ENCODE measurements at regions not wholly inside any gene's neighbourhood (a gene's known extent, or its start where the extent isn't known, plus 50 kb on each side); places are given as distances from the start of the nearest gene placed in this dataset.

DNA sequence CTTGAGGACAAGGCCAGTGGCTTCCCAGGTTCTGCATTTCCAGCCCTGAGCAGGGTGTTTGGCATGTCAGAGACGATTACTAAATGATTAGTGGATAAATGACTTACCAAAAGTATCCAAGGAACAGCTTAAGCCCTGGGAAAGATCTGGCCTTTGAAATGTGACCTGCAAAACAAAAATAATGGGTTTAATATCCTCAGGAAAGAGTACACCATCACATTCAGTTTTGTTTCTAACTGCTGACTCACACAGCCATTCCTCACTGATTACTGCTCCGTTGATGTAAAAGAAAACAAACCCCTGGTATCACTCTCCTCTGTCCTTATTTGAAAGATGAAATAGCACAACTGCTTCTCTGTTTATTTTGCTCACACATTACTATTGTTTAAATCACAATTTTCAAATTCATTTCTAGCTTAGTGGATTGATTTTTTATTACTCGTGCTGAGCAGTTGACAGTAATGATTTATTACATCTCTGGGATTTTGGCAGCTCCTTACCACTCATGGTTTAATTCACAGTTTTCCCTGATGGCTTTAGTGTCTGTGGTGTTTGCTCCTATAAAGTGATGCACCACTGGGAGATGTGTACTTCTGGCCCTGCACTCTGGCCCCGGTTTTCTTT lies 117.0 kb downstream of the CBLL2 start:
- H3K9me3 ChIP-seq (replicated peaks in 1 of 3): no peaks in the 10 kb centered on the region
- peak in 1 of 7 donors; percentile 4 for DNase-seq
- no peak for TF ChIP-seq POLR2A (IDR thresholded peaks at IDR 0.05)
- TF ChIP-seq, protein P1, sequence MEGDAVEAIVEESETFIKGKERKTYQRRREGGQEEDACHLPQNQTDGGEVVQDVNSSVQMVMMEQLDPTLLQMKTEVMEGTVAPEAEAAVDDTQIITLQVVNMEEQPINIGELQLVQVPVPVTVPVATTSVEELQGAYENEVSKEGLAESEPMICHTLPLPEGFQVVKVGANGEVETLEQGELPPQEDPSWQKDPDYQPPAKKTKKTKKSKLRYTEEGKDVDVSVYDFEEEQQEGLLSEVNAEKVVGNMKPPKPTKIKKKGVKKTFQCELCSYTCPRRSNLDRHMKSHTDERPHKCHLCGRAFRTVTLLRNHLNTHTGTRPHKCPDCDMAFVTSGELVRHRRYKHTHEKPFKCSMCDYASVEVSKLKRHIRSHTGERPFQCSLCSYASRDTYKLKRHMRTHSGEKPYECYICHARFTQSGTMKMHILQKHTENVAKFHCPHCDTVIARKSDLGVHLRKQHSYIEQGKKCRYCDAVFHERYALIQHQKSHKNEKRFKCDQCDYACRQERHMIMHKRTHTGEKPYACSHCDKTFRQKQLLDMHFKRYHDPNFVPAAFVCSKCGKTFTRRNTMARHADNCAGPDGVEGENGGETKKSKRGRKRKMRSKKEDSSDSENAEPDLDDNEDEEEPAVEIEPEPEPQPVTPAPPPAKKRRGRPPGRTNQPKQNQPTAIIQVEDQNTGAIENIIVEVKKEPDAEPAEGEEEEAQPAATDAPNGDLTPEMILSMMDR (IDR thresholded peaks at IDR 0.05): no peak
- no peak overlapping the region for H3K27ac ChIP-seq
- no peaks in the 10 kb centered on the region for H3K27me3 ChIP-seq
- 6 to 43% (median 24%) methylated on average over 4 of the region's 4 CpGs for WGBS, 4 donors
- intact Hi-C loops (cut with DNase I): no loop called here
- no peak overlapping the region for H3K4me3 ChIP-seq
- no peaks in the 10 kb centered on the region for H3K4me1 ChIP-seq (replicated peaks in 1 of 2)
- no peaks in the 10 kb centered on the region for H3K36me3 ChIP-seq (replicated peaks in 1 of 2)

DNA sequence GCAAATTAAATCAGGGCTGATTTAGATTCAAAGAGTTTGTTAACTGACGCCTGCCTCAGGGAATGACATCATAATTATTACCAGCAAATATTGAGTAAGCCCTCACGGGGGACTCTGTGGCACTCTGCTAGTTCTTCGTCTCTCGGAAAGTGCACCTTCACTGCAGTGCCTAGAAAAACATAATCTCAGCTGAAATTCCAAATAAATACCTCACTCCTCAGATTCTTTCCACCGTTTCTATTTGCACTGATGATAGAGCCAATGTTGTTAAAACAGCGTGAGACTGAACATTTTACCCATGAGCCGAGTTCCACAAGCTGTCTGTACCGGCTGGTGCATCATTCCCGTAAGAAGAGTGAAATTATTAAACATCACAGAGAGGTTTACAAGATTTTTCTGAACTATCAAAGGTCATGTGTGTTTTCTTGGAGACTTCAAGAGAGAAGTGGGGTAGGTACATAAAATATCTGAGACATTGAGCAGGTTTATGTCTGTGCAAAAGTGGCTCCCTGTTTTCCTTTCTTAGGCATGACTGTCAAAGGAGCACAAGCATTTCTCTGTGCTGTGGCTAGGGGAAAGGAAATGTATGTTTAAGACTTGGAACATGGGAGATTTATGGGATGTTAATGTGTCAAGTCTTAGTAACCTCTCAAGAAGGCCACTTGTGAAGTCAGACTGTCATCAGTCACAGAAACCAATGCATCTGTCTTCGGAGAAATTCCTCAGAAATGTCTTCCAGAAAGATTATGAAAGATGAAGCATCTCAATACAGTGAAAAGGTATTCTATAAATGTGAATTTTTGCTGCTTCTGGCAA lies 119.6 kb downstream of the CBLL2 start:
- TF ChIP-seq POLR2A (IDR thresholded peaks at IDR 0.05): no peak
- TF ChIP-seq, protein P1 (IDR thresholded peaks at IDR 0.05): no peak
- no peak for DNase-seq
- Histone ChIP-seq H3K36me3 (replicated peaks in 1 of 2) (no peaks in the 10 kb centered on the region), H3K27ac (no peak overlapping the region), H3K27me3 (no peaks in the 10 kb centered on the region), H3K9me3 (replicated peaks in 1 of 3) (no peaks in the 10 kb centered on the region), H3K4me1 (replicated peaks in 1 of 2) (no peaks in the 10 kb centered on the region), H3K4me3 (no peak overlapping the region)
- intact Hi-C loops (cut with DNase I): no loop called here
- 62 to 68% (median 64%) methylated on average over 10 of the region's 10 CpGs for WGBS, 4 donors

DNA sequence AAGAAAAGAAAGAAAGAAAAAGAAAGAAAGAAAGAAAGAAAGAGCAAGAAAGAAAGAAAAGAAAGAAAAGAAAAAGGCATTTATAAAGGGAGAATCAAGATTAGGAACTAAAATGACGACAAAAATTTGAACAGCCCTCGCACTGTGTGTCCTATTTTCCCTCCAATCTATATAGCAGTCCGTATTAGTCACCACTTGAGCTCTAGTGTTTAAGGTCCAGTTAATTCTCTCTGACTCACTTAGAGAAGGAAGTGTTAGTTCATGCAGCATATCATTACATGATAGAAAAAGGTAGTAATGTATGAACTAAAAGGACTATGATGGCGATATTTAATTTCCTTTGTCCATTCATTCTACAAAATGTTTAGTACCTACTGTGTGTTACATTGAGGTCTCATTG lies 122.7 kb downstream of the CBLL2 start:
- H3K4me1 ChIP-seq (replicated peaks in 1 of 2): no peaks in the 10 kb centered on the region
- no peak overlapping the region for H3K4me3 ChIP-seq
- no peak for DNase-seq
- WGBS, 4 donors: 76 to 86% (median 79%) methylated on average over 4 of the region's 4 CpGs
- H3K27ac ChIP-seq: no peak overlapping the region
- TF ChIP-seq, protein P1 (IDR thresholded peaks at IDR 0.05): no peak
- TF ChIP-seq POLR2A (IDR thresholded peaks at IDR 0.05): no peak
- H3K27me3 ChIP-seq: no peaks in the 10 kb centered on the region
- intact Hi-C loops (cut with DNase I): no loop called here
- H3K36me3 ChIP-seq (replicated peaks in 1 of 2): no peaks in the 10 kb centered on the region
- H3K9me3 ChIP-seq (replicated peaks in 1 of 3): no peaks in the 10 kb centered on the region

- WGBS, 4 donors: 69 to 91% (median 83%) methylated on average over 2 of the region's 2 CpGs
- Histone ChIP-seq H3K36me3 (replicated peaks in 1 of 2) (no peaks in the 10 kb centered on the region), H3K27me3 (no peaks in the 10 kb centered on the region), H3K4me3 (no peak overlapping the region), H3K4me1 (replicated peaks in 1 of 2) (no peaks in the 10 kb centered on the region), H3K9me3 (replicated peaks in 1 of 3) (no peaks in the 10 kb centered on the region), H3K27ac (no peak overlapping the region)
- intact Hi-C loops (cut with DNase I): no loop called here
- no peak for DNase-seq
- no peak for TF ChIP-seq POLR2A (IDR thresholded peaks at IDR 0.05)
- TF ChIP-seq, protein P1 (IDR thresholded peaks at IDR 0.05): no peak
Observed at GRCh38 chrX:22396408-22396807, 123.7 kb downstream of the CBLL2 start.

All from adrenal gland (tissue), 9 donors.